NB4 (cell line): ENCODE measurements at regions not wholly inside any gene's neighbourhood (a gene's known extent, or its start where the extent isn't known, plus 50 kb on each side); places are given as distances from the start of the nearest gene placed in this dataset.

ENCODE experiments used
- CTCF ChIP-seq: IDR thresholded peaks from one replicate; pipeline ENCODE4 v1.5.1; 2012; ENCODE audit warnings: low read depth, low read length
- MAX ChIP-seq: IDR thresholded peaks from 2 replicates; pipeline ENCODE4 v1.6.1; 2011; ENCODE audit warnings: low read depth, low read length
- POLR2A ChIP-seq: IDR thresholded peaks from 2 replicates; pipeline ENCODE4 v1.6.1; 2011; ENCODE audit warnings: mild to moderate bottlenecking; ENCODE audit not compliant: insufficient read length; ENCODE audit errors: extremely low read depth

GRCh38 chr2:67872481-67872880 is 190.3 kb downstream of the C1D start:
- TF ChIP-seq CTCF (no peak), MAX (no peak), POLR2A (no peak)
